SU-DHL-6 (cell line): ENCODE measurements at regions not wholly inside any gene's neighbourhood (a gene's known extent, or its start where the extent isn't known, plus 50 kb on each side); places are given as distances from the start of the nearest gene placed in this dataset.

ENCODE experiments used
- CTCF ChIP-seq: fragments of 200-600 bp; sonication (generic); IDR thresholded peaks from one replicate; pipeline ENCODE4 v1.5.1; 2017; ENCODE audit warnings: antibody characterized with exemption, mild to moderate bottlenecking, low read length, moderate library complexity; ENCODE audit not compliant: insufficient read depth, poor library complexity, severe bottlenecking
- EZH2phosphoT487 ChIP-seq: fragments of 200-600 bp; sonication (generic), shearing (Covaris generic); conservative IDR thresholded peaks from 2 replicates; pipeline ENCODE4 v1.6.1; 2018; ENCODE audit warnings: mild to moderate bottlenecking, antibody characterized with exemption, low read length, moderate library complexity, mixed read lengths

GRCh38 chr4:36758312-36759178 lies 477.1 kb downstream of the DTHD1 start:
- TF ChIP-seq CTCF, result no peak
- TF ChIP-seq EZH2phosphoT487, result no peak
